HCT116 (cell line): ENCODE measurements at regions not wholly inside any gene's neighbourhood (a gene's known extent, or its start where the extent isn't known, plus 50 kb on each side); places are given as distances from the start of the nearest gene placed in this dataset.

Experiments
- ATAC-seq: fragments of 200-7000 bp; cut with Tn5 transposase; 2 replicates; pipeline ENCODE4 v1.9.1; 2020; ENCODE audit warnings: mild to moderate bottlenecking, moderate library complexity
- BruUV-seq: library from RNA; stranded (reverse); fragments of 400-500 nt; replicated peaks from 2 replicates; lab custom pipeline; 2021; lab: Mats Ljungman, UMichigan
- CTCF ChIA-PET: fragments of 300-600 bp; sonication (Branson Sonifier 250); formaldehyde crosslinking; loops from one replicate; lab custom pipeline; 2021; ENCODE audit warnings: antibody characterized with exemption; lab: Charles Lee
- POLR2A ChIA-PET: fragments of 300-600, 350-600 bp; sonication (Branson Sonifier 250); formaldehyde crosslinking; loops from one replicate; lab custom pipeline; 2021; ENCODE audit warnings: antibody characterized with exemption; lab: Charles Lee
- RAD21 ChIA-PET, 2 experiments: fragments of 300-600 bp; sonication (Branson Sonifier 250); formaldehyde crosslinking; loops; one replicate each; lab custom pipeline; 2023; ENCODE audit warnings: low total read pairs in 2 of 2; ENCODE audit not compliant: uncharacterized antibody in 2 of 2, unreplicated experiment in 2 of 2, low non-redundant PET in 1 of 2; lab: Charles Lee
- DNase-seq: peaks from one replicate; pipeline ENCODE4 v3.0.0-alpha.2; 2010; ENCODE audit warnings: low read depth, low spot score
- H2AFZ ChIP-seq: fragments of 200-600 bp; shearing (Covaris generic), sonication (generic); 2 replicates; pipeline ENCODE4 v1.6.1; 2017; ENCODE audit warnings: low read depth, mixed run types, mixed read lengths, antibody characterized with exemption, low read length; ENCODE audit not compliant: poor library complexity, severe bottlenecking
- H3K27ac ChIP-seq: 2 replicates; pipeline ENCODE4 v1.5.1; 2012; ENCODE audit warnings: low read depth, low read length
- H3K27me3 ChIP-seq: fragments of 200-600 bp; sonication (generic); 2 replicates; pipeline ENCODE4 v1.6.1; 2016; ENCODE audit warnings: mixed run types, low read length, mixed read lengths; ENCODE audit not compliant: insufficient read depth
- H3K36me3 ChIP-seq, 2 experiments: fragments of 200-500 bp in 1 of 2; fragments of 200-600 bp in 1 of 2; sonication (Bioruptor generic) in 1 of 2; sonication (generic) in 1 of 2; 2 replicates each; pipeline versions ENCODE4 v1.5.1 to v1.6.1; 2014 to 2016; ENCODE audit warnings: low read length in 2 of 2, inconsistent platforms in 1 of 2, mixed read lengths in 1 of 2, mixed run types in 1 of 2; ENCODE audit not compliant: insufficient read depth in 2 of 2, control insufficient read depth in 1 of 2
- H3K4me1 ChIP-seq, 2 experiments: fragments of 200-600 bp in 1 of 2; sonication (generic) in 1 of 2; 2 replicates each; pipeline versions ENCODE4 v1.5.1 to v1.6.1; 2012 to 2017; ENCODE audit warnings: low read length in 2 of 2, inconsistent platforms in 1 of 2, mild to moderate bottlenecking in 1 of 2, mixed read lengths in 1 of 2, mixed run types in 1 of 2, moderate library complexity in 1 of 2; ENCODE audit not compliant: insufficient read depth in 2 of 2, control insufficient read depth in 1 of 2
- H3K4me2 ChIP-seq: fragments of 200-600 bp; sonication (generic); 2 replicates; pipeline ENCODE4 v1.6.1; 2017; ENCODE audit warnings: mixed run types, low read length, mixed read lengths
- H3K4me3 ChIP-seq, 2 experiments: fragments of 200-600 bp in 1 of 2; sonication (generic) in 1 of 2; replicated peaks in 1 of 2; 2 replicates each; pipeline ENCODE4 v1.5.1; 2011 to 2016; ENCODE audit warnings: low read length in 2 of 2, control low read depth in 1 of 2, low read depth in 1 of 2, mild to moderate bottlenecking in 1 of 2, mixed read lengths in 1 of 2, mixed run types in 1 of 2
- H3K79me2 ChIP-seq: fragments of 200-600 bp; sonication (generic); 2 replicates; pipeline ENCODE4 v1.6.1; 2017; ENCODE audit warnings: mild to moderate bottlenecking, mixed run types, low read length, moderate library complexity, mixed read lengths; ENCODE audit not compliant: insufficient read depth
- H3K9ac ChIP-seq: fragments of 200-600 bp; sonication (generic); 2 replicates; pipeline ENCODE4 v1.6.1; 2016; ENCODE audit warnings: low read length, mixed read lengths
- H3K9me2 ChIP-seq: fragments of 200-600 bp; sonication (generic), shearing (Covaris generic); 2 replicates; pipeline ENCODE4 v1.6.1; 2017; ENCODE audit warnings: mixed run types, mild to moderate bottlenecking, moderate library complexity; ENCODE audit not compliant: insufficient read depth
- H3K9me3 ChIP-seq, 2 experiments: fragments of 200-500 bp in 1 of 2; fragments of 200-600 bp in 1 of 2; sonication (Bioruptor generic) in 1 of 2; sonication (generic) in 1 of 2; 2 replicates each; pipeline ENCODE4 v1.6.1; 2014 to 2017; ENCODE audit warnings: low read length in 2 of 2, mixed read lengths in 2 of 2, inconsistent platforms in 1 of 2, low read depth in 1 of 2, mild to moderate bottlenecking in 1 of 2, mixed run types in 1 of 2, moderate library complexity in 1 of 2; ENCODE audit not compliant: control insufficient read depth in 1 of 2, insufficient read depth in 1 of 2
- H4K20me1 ChIP-seq: fragments of 200-600 bp; sonication (generic), shearing (Covaris generic); 2 replicates; pipeline ENCODE4 v1.6.1; 2017; ENCODE audit warnings: mixed run types, mild to moderate bottlenecking, moderate library complexity; ENCODE audit not compliant: insufficient read depth
- ELF1 ChIP-seq: IDR thresholded peaks from 2 replicates; pipeline ENCODE4 v1.6.1; 2012; ENCODE audit warnings: low read depth, borderline replicate concordance
- EZH2 ChIP-seq: fragments of 200-600 bp; sonication (generic); IDR thresholded peaks from 2 replicates; pipeline ENCODE4 v1.6.1; 2017; ENCODE audit warnings: antibody characterized with exemption, mixed run types
- EZH2phosphoT487 ChIP-seq: fragments of 200-600 bp; IDR thresholded peaks from 2 replicates; pipeline ENCODE4 v1.6.1; 2018; ENCODE audit warnings: antibody characterized with exemption, borderline replicate concordance
- POLR2AphosphoS5 ChIP-seq: IDR thresholded peaks from 2 replicates; pipeline ENCODE4 v1.6.1; 2011; ENCODE audit warnings: mild to moderate bottlenecking, low read depth, low read length, moderate library complexity
- REST ChIP-seq: IDR thresholded peaks from 2 replicates; pipeline ENCODE4 v1.6.1; 2012; ENCODE audit warnings: low read depth
- SP1 ChIP-seq: IDR thresholded peaks from 2 replicates; pipeline ENCODE4 v1.6.1; 2012; ENCODE audit warnings: low read depth
- intact Hi-C: fragments of 100-400 bp; cut with micrococcal nuclease; formaldehyde crosslinking; loops from 2 replicates; pipeline ENCODE4 v1.10.0; 2022
- TF ChIP-seq, protein P1 (sequence below): IDR thresholded peaks from 2 replicates; pipeline ENCODE4 v1.6.1; 2012
- TF ChIP-seq, protein P2 (sequence below): IDR thresholded peaks from 2 replicates; pipeline ENCODE4 v1.6.1; 2012

DNA sequence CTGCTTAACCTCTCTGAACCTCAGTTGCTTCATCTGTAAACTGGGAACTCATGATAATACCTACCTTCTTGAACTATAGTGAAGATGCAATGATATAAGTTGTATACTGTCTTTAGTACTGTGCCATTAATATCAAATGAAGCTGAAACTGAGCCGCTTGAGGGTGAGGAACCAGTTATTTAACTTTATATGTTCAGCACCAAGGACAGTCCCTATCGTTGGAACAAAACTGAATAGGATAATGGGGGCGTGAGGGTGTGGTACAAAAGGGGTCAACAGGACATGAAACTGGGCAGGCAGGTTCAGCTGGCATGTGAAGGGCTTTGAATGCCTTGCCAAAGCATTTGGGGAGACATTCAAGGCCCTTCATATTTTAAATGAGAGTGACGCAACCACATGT, 112.6 kb downstream of the C11orf91 start:
- ChIA-PET RAD21 (no interaction called here), CTCF (no interaction called here), POLR2A (no interaction called here)
- Histone ChIP-seq H3K9me2 (no peaks in the 10 kb centered on the region), H3K9me3 (no peaks in the 10 kb centered on the region), H4K20me1 (no peaks in the 10 kb centered on the region), H3K4me1 (no peaks in the 10 kb centered on the region), H3K27ac (no peak overlapping the region), H3K4me3 (no peak overlapping the region), H2AFZ (no peak overlapping the region), H3K79me2 (no peaks in the 10 kb centered on the region), H3K36me3 (no peaks in the 10 kb centered on the region), H3K9ac (no peak overlapping the region), H3K27me3 (peaks cover 25% of the 10 kb centered on the region; the same call in 1 of the 2 replicates), H3K4me2 (no peak overlapping the region)
- no TSS peak for BruUV-seq
- DNase-seq (no peak), ATAC-seq (no peak)
- TF ChIP-seq EZH2phosphoT487 (no peak), ELF1 (no peak), POLR2AphosphoS5 (no peak), EZH2 (no peak), SP1 (no peak), REST (peak; percentile 56)
- TF ChIP-seq, protein P1, sequence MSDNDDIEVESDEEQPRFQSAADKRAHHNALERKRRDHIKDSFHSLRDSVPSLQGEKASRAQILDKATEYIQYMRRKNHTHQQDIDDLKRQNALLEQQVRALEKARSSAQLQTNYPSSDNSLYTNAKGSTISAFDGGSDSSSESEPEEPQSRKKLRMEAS = no peak
- TF ChIP-seq, protein P2, sequence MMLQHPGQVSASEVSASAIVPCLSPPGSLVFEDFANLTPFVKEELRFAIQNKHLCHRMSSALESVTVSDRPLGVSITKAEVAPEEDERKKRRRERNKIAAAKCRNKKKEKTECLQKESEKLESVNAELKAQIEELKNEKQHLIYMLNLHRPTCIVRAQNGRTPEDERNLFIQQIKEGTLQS = no peak
- intact Hi-C loops = no loop called here
